PC-3 (cell line): ENCODE measurements at regions not wholly inside any gene's neighbourhood (a gene's known extent, or its start where the extent isn't known, plus 50 kb on each side); places are given as distances from the start of the nearest gene placed in this dataset.

Experiments
- ATAC-seq: fragments of 200-7000 bp; cut with Tn5 transposase; 2 replicates; pipeline ENCODE4 v1.9.1; 2020; ENCODE audit warnings: mild to moderate bottlenecking, moderate library complexity
- BruUV-seq: library from RNA; stranded (reverse); fragments of 400-500 nt; replicated peaks from 2 replicates; lab custom pipeline; 2021; lab: Mats Ljungman, UMichigan
- CTCF ChIA-PET: fragments of 300-600 bp; sonication (Branson Sonifier 250); formaldehyde crosslinking; loops from one replicate; lab custom pipeline; 2022; ENCODE audit warnings: antibody characterized with exemption; lab: Charles Lee
- POLR2A ChIA-PET: fragments of 300-600 bp; sonication (Branson Sonifier 250); formaldehyde crosslinking; loops from one replicate; lab custom pipeline; 2022; ENCODE audit warnings: antibody characterized with exemption; ENCODE audit not compliant: unreplicated experiment; lab: Charles Lee
- DNase-seq: peaks from one replicate; pipeline ENCODE4 v3.0.0-alpha.2; 2015
- H2AFZ ChIP-seq: fragments of 300-600 bp; sonication (generic); 2 replicates; pipeline ENCODE4 v1.6.0; 2016; ENCODE audit warnings: antibody characterized with exemption, low read length
- H3F3A ChIP-seq: fragments of 300-600 bp; sonication (generic); one replicate; pipeline ENCODE4 v1.6.0; 2017; ENCODE audit warnings: antibody characterized with exemption, low read length, control low read depth, mild to moderate bottlenecking; ENCODE audit not compliant: unreplicated experiment
- H3K27ac ChIP-seq: fragments of 300-600 bp; sonication (generic); 2 replicates; pipeline ENCODE4 v1.5.1; 2016; ENCODE audit warnings: mild to moderate bottlenecking, low read length
- H3K27me3 ChIP-seq: fragments of 300-600 bp; sonication (generic); 2 replicates; pipeline ENCODE4 v1.6.1; 2016; ENCODE audit warnings: low read length, mixed read lengths
- H3K36me3 ChIP-seq: fragments of 300-600 bp; sonication (generic); 2 replicates; pipeline ENCODE4 v1.6.1; 2016; ENCODE audit warnings: low read depth, mixed run types, low read length, mixed read lengths
- H3K4me1 ChIP-seq: fragments of 300-600 bp; sonication (generic); 2 replicates; pipeline ENCODE4 v1.5.1; 2016; ENCODE audit warnings: low read length; ENCODE audit not compliant: insufficient read depth
- H3K4me2 ChIP-seq: fragments of 300-600 bp; sonication (generic); 2 replicates; pipeline ENCODE4 v1.6.0; 2016; ENCODE audit warnings: low read length
- H3K4me3 ChIP-seq: fragments of 300-600 bp; sonication (generic); 2 replicates; pipeline ENCODE4 v1.5.1; 2016; ENCODE audit warnings: mild to moderate bottlenecking, low read length, mixed read lengths
- H3K79me2 ChIP-seq: fragments of 300-600 bp; sonication (generic); 2 replicates; pipeline ENCODE4 v1.6.1; 2017; ENCODE audit warnings: low read length, mixed read lengths
- H3K9ac ChIP-seq: fragments of 300-600 bp; sonication (generic); 2 replicates; pipeline ENCODE4 v1.6.0; 2016; ENCODE audit warnings: mild to moderate bottlenecking, low read length
- H3K9me2 ChIP-seq: fragments of 300-600 bp; sonication (generic); replicated peaks from 2 replicates; pipeline ENCODE4 v1.6.1; 2016; ENCODE audit warnings: mixed run types, low read length, mixed read lengths
- H3K9me3 ChIP-seq: fragments of 300-600 bp; sonication (generic); 2 replicates; pipeline ENCODE4 v1.6.1; 2016; ENCODE audit warnings: low read length, mixed read lengths
- H4K20me1 ChIP-seq: fragments of 300-600 bp; sonication (generic); 2 replicates; pipeline ENCODE4 v1.6.1; 2016; ENCODE audit warnings: low read length, mixed read lengths
- EZH2 ChIP-seq: fragments of 300-600 bp; sonication (generic); IDR thresholded peaks from one replicate; pipeline ENCODE4 v1.6.1; 2017; ENCODE audit warnings: antibody characterized with exemption, mild to moderate bottlenecking, low read length; ENCODE audit not compliant: unreplicated experiment
- EZH2phosphoT487 ChIP-seq: fragments of 300-600 bp; sonication (generic); IDR thresholded peaks from 2 replicates; pipeline ENCODE4 v1.6.1; 2018; ENCODE audit warnings: mild to moderate bottlenecking, antibody characterized with exemption, low read length, borderline replicate concordance
- intact Hi-C: fragments of 100-400 bp; cut with micrococcal nuclease; formaldehyde crosslinking; loops from 2 replicates; pipeline ENCODE4 v1.9.0; 2023
- TF ChIP-seq, protein P1 (sequence below): fragments of 300-600 bp; sonication (generic); conservative IDR thresholded peaks from 2 replicates; pipeline ENCODE4 v1.5.1; 2017; ENCODE audit warnings: antibody characterized with exemption, low read depth, mild to moderate bottlenecking, low read length

DNA sequence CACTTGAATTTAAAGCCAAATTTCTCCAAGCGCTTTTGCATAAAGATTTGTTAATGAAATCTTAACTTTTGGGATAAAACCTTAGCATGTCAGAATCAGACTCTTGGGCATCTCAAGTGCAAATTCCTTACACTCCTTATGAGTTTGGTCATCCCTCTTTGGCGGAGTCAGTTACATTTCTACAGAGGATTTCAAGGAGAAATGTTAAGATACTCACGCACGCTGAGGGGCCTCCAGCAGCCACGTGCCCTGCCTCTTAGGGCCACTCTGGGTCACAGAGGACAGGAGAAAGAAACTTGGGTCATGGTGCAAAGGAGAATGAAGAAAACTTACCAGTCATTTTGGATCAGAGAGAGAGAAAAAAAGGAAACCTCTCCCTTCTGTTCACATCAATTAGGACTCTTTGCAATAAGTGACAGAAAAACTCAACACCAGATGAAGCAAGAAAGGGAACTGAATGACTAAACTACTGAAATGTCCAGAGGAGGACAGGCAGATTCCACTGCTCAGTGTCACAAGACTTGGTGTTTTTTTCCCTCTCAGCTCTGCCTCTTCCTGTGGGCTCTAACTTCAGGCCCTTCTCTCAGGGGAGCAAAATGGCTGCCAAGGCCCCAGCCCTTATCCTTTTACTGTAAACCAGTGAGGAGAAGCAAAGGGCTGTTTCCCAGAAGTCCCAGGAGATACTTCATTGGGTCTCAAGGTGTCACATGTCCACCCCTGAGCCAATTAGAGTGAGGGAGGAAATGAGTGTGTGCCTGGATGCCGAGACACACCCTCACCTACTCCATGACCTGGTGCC lies 63.3 kb upstream of the NFIL3 start:
- Histone ChIP-seq H3K9me3 (no peaks in the 10 kb centered on the region), H3K79me2 (no peaks in the 10 kb centered on the region), H3K27ac (no peak overlapping the region), H3K4me2 (no peak overlapping the region), H3K36me3 (no peaks in the 10 kb centered on the region), H3K9ac (no peak overlapping the region), H3K9me2 (no peaks in the 10 kb centered on the region), H3F3A (no peaks in the 10 kb centered on the region), H3K4me1 (no peaks in the 10 kb centered on the region), H3K27me3 (no peaks in the 10 kb centered on the region), H3K4me3 (no peak overlapping the region), H4K20me1 (no peaks in the 10 kb centered on the region), H2AFZ (no peak overlapping the region)
- no peak for ATAC-seq
- CTCF ChIA-PET = no interaction called here
- BruUV-seq = no TSS peak
- intact Hi-C loops = no loop called here
- POLR2A ChIA-PET = no interaction called here
- TF ChIP-seq EZH2phosphoT487 = no peak
- TF ChIP-seq EZH2 = no peak
- TF ChIP-seq, protein P1, sequence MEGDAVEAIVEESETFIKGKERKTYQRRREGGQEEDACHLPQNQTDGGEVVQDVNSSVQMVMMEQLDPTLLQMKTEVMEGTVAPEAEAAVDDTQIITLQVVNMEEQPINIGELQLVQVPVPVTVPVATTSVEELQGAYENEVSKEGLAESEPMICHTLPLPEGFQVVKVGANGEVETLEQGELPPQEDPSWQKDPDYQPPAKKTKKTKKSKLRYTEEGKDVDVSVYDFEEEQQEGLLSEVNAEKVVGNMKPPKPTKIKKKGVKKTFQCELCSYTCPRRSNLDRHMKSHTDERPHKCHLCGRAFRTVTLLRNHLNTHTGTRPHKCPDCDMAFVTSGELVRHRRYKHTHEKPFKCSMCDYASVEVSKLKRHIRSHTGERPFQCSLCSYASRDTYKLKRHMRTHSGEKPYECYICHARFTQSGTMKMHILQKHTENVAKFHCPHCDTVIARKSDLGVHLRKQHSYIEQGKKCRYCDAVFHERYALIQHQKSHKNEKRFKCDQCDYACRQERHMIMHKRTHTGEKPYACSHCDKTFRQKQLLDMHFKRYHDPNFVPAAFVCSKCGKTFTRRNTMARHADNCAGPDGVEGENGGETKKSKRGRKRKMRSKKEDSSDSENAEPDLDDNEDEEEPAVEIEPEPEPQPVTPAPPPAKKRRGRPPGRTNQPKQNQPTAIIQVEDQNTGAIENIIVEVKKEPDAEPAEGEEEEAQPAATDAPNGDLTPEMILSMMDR = no peak
- no peak for DNase-seq

DNA sequence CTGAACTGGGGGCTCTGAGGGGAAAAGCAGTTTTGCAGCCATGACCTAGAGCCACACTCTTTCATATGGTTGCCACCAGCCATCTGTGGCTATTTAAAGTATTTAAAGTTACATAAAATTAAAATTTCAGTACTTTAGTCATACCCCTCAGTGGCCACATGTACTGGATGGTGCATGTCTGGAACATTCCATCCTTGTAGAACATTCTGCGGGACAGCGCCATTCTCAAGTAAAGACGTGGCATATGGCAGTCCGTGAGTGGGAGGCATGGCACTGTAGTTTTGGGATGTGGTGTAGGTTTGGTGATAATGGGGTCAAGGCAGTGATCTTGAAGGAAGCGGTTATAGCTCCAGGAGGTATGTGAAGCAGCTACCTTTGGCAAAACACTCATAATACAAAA lies 61.4 kb upstream of the NFIL3 start:
- Histone ChIP-seq H3F3A (no peaks in the 10 kb centered on the region), H3K36me3 (no peaks in the 10 kb centered on the region), H3K27me3 (no peaks in the 10 kb centered on the region), H3K9ac (no peak overlapping the region), H2AFZ (no peak overlapping the region), H3K27ac (no peak overlapping the region), H3K4me2 (no peak overlapping the region), H3K9me3 (no peaks in the 10 kb centered on the region), H3K4me1 (no peaks in the 10 kb centered on the region), H3K79me2 (no peaks in the 10 kb centered on the region), H3K9me2 (no peaks in the 10 kb centered on the region), H3K4me3 (no peak overlapping the region), H4K20me1 (no peaks in the 10 kb centered on the region)
- ATAC-seq = no peak
- no TSS peak for BruUV-seq
- CTCF ChIA-PET = no interaction called here
- intact Hi-C loops = no loop called here
- no peak for DNase-seq
- TF ChIP-seq EZH2 (no peak), EZH2phosphoT487 (no peak)
- TF ChIP-seq, protein P1 = no peak
- POLR2A ChIA-PET = no interaction called here

GRCh38 chr9:91483835-91484234 lies 60.2 kb upstream of the NFIL3 start:
- no peak overlapping the region for H3K9ac ChIP-seq
- ChIA-PET POLR2A (no interaction called here), CTCF (no interaction called here)
- H3K4me1 ChIP-seq = no peaks in the 10 kb centered on the region
- no peaks in the 10 kb centered on the region for H4K20me1 ChIP-seq
- H3K27ac ChIP-seq = no peak overlapping the region
- DNase-seq = no peak
- no peaks in the 10 kb centered on the region for H3K27me3 ChIP-seq
- no TSS peak for BruUV-seq
- intact Hi-C loops = no loop called here
- no peak overlapping the region for H3K4me3 ChIP-seq
- H3F3A ChIP-seq = no peaks in the 10 kb centered on the region
- no peaks in the 10 kb centered on the region for H3K79me2 ChIP-seq
- no peaks in the 10 kb centered on the region for H3K36me3 ChIP-seq
- no peaks in the 10 kb centered on the region for H3K9me2 ChIP-seq
- TF ChIP-seq EZH2 (no peak), EZH2phosphoT487 (no peak)
- TF ChIP-seq, protein P1 = no peak
- no peak for ATAC-seq
- no peak overlapping the region for H3K4me2 ChIP-seq
- H2AFZ ChIP-seq = no peak overlapping the region
- no peaks in the 10 kb centered on the region for H3K9me3 ChIP-seq
